MCF 10A (cell line): ENCODE measurements at regions not wholly inside any gene's neighbourhood (a gene's known extent, or its start where the extent isn't known, plus 50 kb on each side); places are given as distances from the start of the nearest gene placed in this dataset.

Source experiments
- BruUV-seq: library from RNA; stranded (reverse); fragments of 400-500 nt; replicated peaks from 2 replicates; lab custom pipeline; 2021; lab: Mats Ljungman, UMichigan
- CTCF ChIA-PET: fragments of 300-600 bp; sonication (Branson Sonifier 250); formaldehyde crosslinking; extraction: SDS; loops from one replicate; lab custom pipeline; 2021; ENCODE audit warnings: antibody characterized with exemption, inconsistent platforms; lab: Yijun Ruan, JAX
- POLR2A ChIA-PET: fragments of 300-600, 350-650 bp; sonication (Branson Sonifier 250); formaldehyde crosslinking; extraction: SDS; loops from one replicate; lab custom pipeline; 2020; ENCODE audit warnings: antibody characterized with exemption, inconsistent platforms; lab: Yijun Ruan, JAX
- DNase-seq: peaks from one replicate; pipeline ENCODE4 v3.0.0-alpha.2; 2018; ENCODE audit not compliant: unreplicated experiment
- H3K27ac Mint-ChIP-seq: one replicate; pipeline ENCODE4 v1.8.0; 2022; ENCODE audit warnings: mild to moderate bottlenecking, low read depth, mixed read lengths; ENCODE audit not compliant: unreplicated experiment
- H3K27me3 Mint-ChIP-seq: one replicate; pipeline ENCODE4 v1.8.0; 2022; ENCODE audit warnings: mixed read lengths; ENCODE audit not compliant: insufficient read depth, unreplicated experiment
- H3K36me3 Mint-ChIP-seq: one replicate; pipeline ENCODE4 v1.8.0; 2022; ENCODE audit warnings: mild to moderate bottlenecking, moderate library complexity, mixed read lengths; ENCODE audit not compliant: insufficient read depth, unreplicated experiment
- H3K4me1 Mint-ChIP-seq: one replicate; pipeline ENCODE4 v1.8.0; 2022; ENCODE audit warnings: mixed read lengths; ENCODE audit not compliant: insufficient read depth, unreplicated experiment
- H3K4me3 Mint-ChIP-seq: one replicate; pipeline ENCODE4 v1.8.0; 2022; ENCODE audit warnings: mild to moderate bottlenecking, moderate library complexity, mixed read lengths; ENCODE audit not compliant: unreplicated experiment
- H3K9me3 Mint-ChIP-seq: one replicate; pipeline ENCODE4 v1.8.0; 2022; ENCODE audit warnings: mixed read lengths; ENCODE audit not compliant: unreplicated experiment
- intact Hi-C: fragments of 100-400 bp; cut with micrococcal nuclease; formaldehyde crosslinking; loops from 2 replicates; pipeline ENCODE4 v1.14.1; 2022
- TF ChIP-seq, protein P1 (sequence below): fragments of 200-600 bp; IDR thresholded peaks from one replicate; pipeline ENCODE4 v1.8.0; 2022; ENCODE audit warnings: antibody characterized with exemption, mild to moderate bottlenecking; ENCODE audit not compliant: unreplicated experiment

GRCh38 chr2:16738361-16739225 is 73.0 kb upstream of the CYRIA start:
- Mint-ChIP-seq H3K4me1 (peaks cover 21% of the 10 kb centered on the region), H3K36me3 (peaks cover 7% of the 10 kb centered on the region), H3K9me3 (no peaks in the 10 kb centered on the region), H3K27ac (no peak overlapping the region), H3K27me3 (no peaks in the 10 kb centered on the region), H3K4me3 (no peak overlapping the region)
- ChIA-PET CTCF (interaction anchor here (0.6 to 2.0 kb wide), 7 partner anchors 15 to 896 kb away, joined by 3 to 9 read pairs (median 4); no protein-coding TSS in a partner anchor), POLR2A (interaction anchor here (0.5 to 1.2 kb wide), 8 partner anchors 14 to 596 kb away, joined by 3 to 5 read pairs (median 3); no protein-coding TSS in a partner anchor)
- no TSS peak for BruUV-seq
- peak; percentile 85 for DNase-seq
- intact Hi-C loops = loop anchor here (10.0 kb wide), 1 partner anchor 54 kb away; no protein-coding TSS in a partner anchor
- TF ChIP-seq, protein P1, sequence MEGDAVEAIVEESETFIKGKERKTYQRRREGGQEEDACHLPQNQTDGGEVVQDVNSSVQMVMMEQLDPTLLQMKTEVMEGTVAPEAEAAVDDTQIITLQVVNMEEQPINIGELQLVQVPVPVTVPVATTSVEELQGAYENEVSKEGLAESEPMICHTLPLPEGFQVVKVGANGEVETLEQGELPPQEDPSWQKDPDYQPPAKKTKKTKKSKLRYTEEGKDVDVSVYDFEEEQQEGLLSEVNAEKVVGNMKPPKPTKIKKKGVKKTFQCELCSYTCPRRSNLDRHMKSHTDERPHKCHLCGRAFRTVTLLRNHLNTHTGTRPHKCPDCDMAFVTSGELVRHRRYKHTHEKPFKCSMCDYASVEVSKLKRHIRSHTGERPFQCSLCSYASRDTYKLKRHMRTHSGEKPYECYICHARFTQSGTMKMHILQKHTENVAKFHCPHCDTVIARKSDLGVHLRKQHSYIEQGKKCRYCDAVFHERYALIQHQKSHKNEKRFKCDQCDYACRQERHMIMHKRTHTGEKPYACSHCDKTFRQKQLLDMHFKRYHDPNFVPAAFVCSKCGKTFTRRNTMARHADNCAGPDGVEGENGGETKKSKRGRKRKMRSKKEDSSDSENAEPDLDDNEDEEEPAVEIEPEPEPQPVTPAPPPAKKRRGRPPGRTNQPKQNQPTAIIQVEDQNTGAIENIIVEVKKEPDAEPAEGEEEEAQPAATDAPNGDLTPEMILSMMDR = no peak

- no peak for DNase-seq
- intact Hi-C loops = loop anchor here (10.0 kb wide), 1 partner anchor 53 kb away; no protein-coding TSS in a partner anchor
- no peaks in the 10 kb centered on the region for H3K9me3 Mint-ChIP-seq
- no TSS peak for BruUV-seq
- CTCF ChIA-PET = interaction anchor here (0.6 to 2.0 kb wide), 6 partner anchors 19 to 897 kb away, joined by 3 to 9 read pairs (median 4); no protein-coding TSS in a partner anchor
- no peak overlapping the region for H3K27ac Mint-ChIP-seq
- peaks cover 21% of the 10 kb centered on the region for H3K4me1 Mint-ChIP-seq
- POLR2A ChIA-PET = interaction anchor here (0.6 kb wide), 1 partner anchor 125 kb away, joined by 3 read pairs; no protein-coding TSS in a partner anchor
- H3K36me3 Mint-ChIP-seq = peaks cover 7% of the 10 kb centered on the region
- no peak overlapping the region for H3K4me3 Mint-ChIP-seq
- TF ChIP-seq, protein P1 = no peak
- H3K27me3 Mint-ChIP-seq = no peaks in the 10 kb centered on the region
These were observed 72.2 kb upstream of the CYRIA start for GRCh38 chr2:16737812-16738211.

GRCh38 chr2:16736633-16737032 is 71.0 kb upstream of the CYRIA start:
- peaks cover 4% of the 10 kb centered on the region for H3K36me3 Mint-ChIP-seq
- TF ChIP-seq, protein P1 = no peak
- H3K4me3 Mint-ChIP-seq = no peak overlapping the region
- POLR2A ChIA-PET = interaction anchor here (0.5 kb wide), 1 partner anchor 23 kb away, joined by 3 read pairs; no protein-coding TSS in a partner anchor
- H3K27ac Mint-ChIP-seq = no peak overlapping the region
- H3K27me3 Mint-ChIP-seq = no peaks in the 10 kb centered on the region
- no peak for DNase-seq
- H3K9me3 Mint-ChIP-seq = no peaks in the 10 kb centered on the region
- intact Hi-C loops = loop anchor here (10.0 kb wide), 1 partner anchor 52 kb away; no protein-coding TSS in a partner anchor
- CTCF ChIA-PET = interaction anchor here (0.6 kb wide), 1 partner anchor 118 kb away, joined by 3 read pairs; no protein-coding TSS in a partner anchor
- H3K4me1 Mint-ChIP-seq = peaks cover 19% of the 10 kb centered on the region
- BruUV-seq = no TSS peak

DNA sequence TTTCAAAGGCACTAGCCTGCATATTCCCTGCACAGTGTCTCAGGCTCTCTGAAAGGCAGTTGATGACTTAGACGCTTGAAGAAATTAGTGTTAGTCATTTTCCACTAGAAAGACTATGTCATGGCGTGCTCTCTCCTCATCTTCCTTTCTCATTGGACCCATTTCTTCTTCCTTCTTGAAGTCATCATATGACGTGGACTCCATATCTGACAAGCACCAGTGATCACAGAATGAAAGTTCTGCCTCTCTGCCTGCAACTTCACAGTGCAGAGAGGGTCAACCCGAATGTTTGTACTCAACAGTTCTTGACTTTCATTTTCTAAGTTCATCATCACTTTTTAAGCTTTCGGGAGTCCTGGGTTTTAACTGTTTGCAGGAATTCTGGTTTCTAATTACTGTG is 63.7 kb upstream of the CYRIA start:
- DNase-seq = no peak
- POLR2A ChIA-PET = no interaction called here
- intact Hi-C loops = no loop called here

More for the DNA sequence above, 63.7 kb upstream of the CYRIA start:
- no peak overlapping the region for H3K27ac Mint-ChIP-seq
- no peaks in the 10 kb centered on the region for H3K36me3 Mint-ChIP-seq
- peaks cover 23% of the 10 kb centered on the region for H3K27me3 Mint-ChIP-seq
- H3K4me3 Mint-ChIP-seq = no peak overlapping the region
- CTCF ChIA-PET = no interaction called here
- peaks cover 5% of the 10 kb centered on the region for H3K4me1 Mint-ChIP-seq
- TF ChIP-seq, protein P1 = no peak
- H3K9me3 Mint-ChIP-seq = no peaks in the 10 kb centered on the region
- BruUV-seq = no TSS peak
